VCaP (cell line): ENCODE measurements at regions not wholly inside any gene's neighbourhood (a gene's known extent, or its start where the extent isn't known, plus 50 kb on each side); places are given as distances from the start of the nearest gene placed in this dataset.
"Not testable (repeated sequence)": the region's sequence is repeated elsewhere in the genome, so short reads cannot be mapped to it uniquely, and the experiment has no call there.

Source experiments
- H3K27ac ChIP-seq: fragments of 450-650 bp; 2 replicates; pipeline ENCODE4 v1.5.1; 2017
- CTCF ChIP-seq: fragments of 450-650 bp; conservative IDR thresholded peaks from 2 replicates; pipeline ENCODE4 v1.5.1; 2017; ENCODE audit warnings: mild to moderate bottlenecking, moderate library complexity

GRCh38 chr21:14617871-14618270, 71.8 kb upstream of the SAMSN1 start:
- TF ChIP-seq CTCF: no peak
- H3K27ac ChIP-seq: no peak overlapping the region

- no peak overlapping the region for H3K27ac ChIP-seq
- no peak for TF ChIP-seq CTCF
Measured at GRCh38 chr21:14617040-14617393, 70.9 kb upstream of the SAMSN1 start.

GRCh38 chr21:14616380-14617039, 70.4 kb upstream of the SAMSN1 start:
- H3K27ac ChIP-seq: no peak overlapping the region
- no peak for TF ChIP-seq CTCF

GRCh38 chr21:14615359-14615974, 69.4 kb upstream of the SAMSN1 start:
- TF ChIP-seq CTCF: no peak

GRCh38 chr21:14614287-14614686, 68.2 kb upstream of the SAMSN1 start:
- no peak overlapping the region for H3K27ac ChIP-seq
- TF ChIP-seq CTCF: no peak

More at GRCh38 chr21:14615359-14615974, 69.4 kb upstream of the SAMSN1 start:
- no peak overlapping the region for H3K27ac ChIP-seq

GRCh38 chr21:14613486-14614224, 67.5 kb upstream of the SAMSN1 start:
- TF ChIP-seq CTCF: no peak
- no peak overlapping the region for H3K27ac ChIP-seq

GRCh38 chr21:14610119-14610518, 64.0 kb upstream of the SAMSN1 start:
- not testable (repeated sequence) for H3K27ac ChIP-seq

GRCh38 chr21:14609274-14609673, 63.2 kb upstream of the SAMSN1 start:
- no peak for TF ChIP-seq CTCF
- no peak overlapping the region for H3K27ac ChIP-seq
